Esophagus muscularis mucosa (tissue), 4 donors: ENCODE measurements at regions not wholly inside any gene's neighbourhood (a gene's known extent, or its start where the extent isn't known, plus 50 kb on each side); places are given as distances from the start of the nearest gene placed in this dataset.

Experiments
- DNase-seq: peaks from one replicate; pipeline ENCODE4 v3.0.0-alpha.2; 2017; ENCODE audit errors: extremely low spot score
- H3K27ac ChIP-seq, 4 donors: fragments of 200-600 bp; sonication (generic); replicated peaks in 1 of 4; 1 replicate in 3 of 4; 2 replicates in 1 of 4; pipeline ENCODE4 v1.5.1; 2016 to 2019; ENCODE audit warnings: mild to moderate bottlenecking in 1 of 4
- H3K27me3 ChIP-seq, 4 donors: fragments of 200-600 bp; sonication (generic); one replicate each; pipeline versions ENCODE4 v1.5.1 to v1.6.0; 2016 to 2019
- H3K36me3 ChIP-seq, 4 donors: fragments of 200-600 bp; sonication (generic); one replicate each; pipeline ENCODE4 v1.5.1; 2016 to 2019
- H3K4me1 ChIP-seq, 4 donors: fragments of 200-600 bp; sonication (generic); one replicate each; pipeline ENCODE4 v1.5.1; 2016 to 2019
- H3K4me3 ChIP-seq, 4 donors: fragments of 200-600 bp; sonication (generic); 1 replicate in 2 of 4; 2 replicates in 2 of 4; pipeline ENCODE4 v1.5.1; 2016 to 2019; ENCODE audit warnings: mild to moderate bottlenecking in 4 of 4, moderate library complexity in 1 of 4
- H3K9me3 ChIP-seq, 4 donors: fragments of 200-600 bp; sonication (generic); 1 replicate in 3 of 4; 2 replicates in 1 of 4; pipeline ENCODE4 v1.5.1; 2016 to 2019
- CTCF ChIP-seq, 3 experiments: fragments of 200-600 bp in 2 of 3; fragments of 450-650 bp in 1 of 3; sonication (generic) in 2 of 3; IDR thresholded peaks; one replicate each; pipeline ENCODE4 v1.5.1; 2017 to 2019; ENCODE audit warnings: antibody characterized with exemption in 3 of 3, mild to moderate bottlenecking in 2 of 3, moderate library complexity in 1 of 3
- EP300 ChIP-seq: sonication (generic); formaldehyde crosslinking; IDR thresholded peaks from one replicate; pipeline ENCODE4 v1.6.1; 2017; ENCODE audit warnings: antibody characterized with exemption
- POLR2A ChIP-seq: fragments of 450-650 bp; IDR thresholded peaks from one replicate; pipeline ENCODE4 v1.6.1; 2017; ENCODE audit warnings: antibody characterized with exemption, moderate library complexity, mild to moderate bottlenecking, low read depth
- POLR2AphosphoS5 ChIP-seq, 2 donors: sonication (generic); formaldehyde crosslinking; IDR thresholded peaks; one replicate each; pipeline ENCODE4 v1.6.1; 2017; ENCODE audit warnings: antibody characterized with exemption in 2 of 2
- WGBS: methylation state at CpG from one replicate; pipeline ENCODE4 v1.1.5; 2018; 5-methylcytosine and 5-hydroxymethylcytosine counted together
- intact Hi-C: fragments of 100-400 bp; cut with DNase I; formaldehyde crosslinking; loops from one replicate; pipeline ENCODE4 v1.15.1; 2023

GRCh38 chr4:158020734-158021346 is 152.0 kb downstream of the GASK1B start:
- 33% methylated on average over 5 of the region's 5 CpGs for WGBS
- Histone ChIP-seq H3K9me3 (no peaks in the 10 kb centered on the region), H3K27ac (peak overlapping the region; percentile 49 to 76 (median 58)), H3K27me3 (no peaks in the 10 kb centered on the region), H3K4me3 (no peak overlapping the region), H3K36me3 (no peaks in the 10 kb centered on the region), H3K4me1 (peaks cover 16 to 35% (median 33%) of the 10 kb centered on the region in 4 donors)
- intact Hi-C loops: no loop called here
- TF ChIP-seq CTCF (IDR thresholded peaks at IDR 0.05) (no peak), POLR2AphosphoS5 (IDR thresholded peaks at IDR 0.05) (no peak), POLR2A (no peak), EP300 (no peak)
- no peak for DNase-seq

- TF ChIP-seq CTCF (IDR thresholded peaks at IDR 0.05): no peak
- peak; percentile 43 to 73 for TF ChIP-seq POLR2AphosphoS5 (IDR thresholded peaks at IDR 0.05)
- peaks cover 16 to 37% (median 35%) of the 10 kb centered on the region in 4 donors for H3K4me1 ChIP-seq
These were observed 152.6 kb downstream of the GASK1B start for GRCh38 chr4:158020176-158020575.

GRCh38 chr4:158018831-158019230 is 154.0 kb downstream of the GASK1B start:
- 95% methylated on average over 1 of the region's 1 CpG for WGBS
- Histone ChIP-seq H3K27ac (peak overlapping the region in 1 of 4 donors; percentile 76), H3K9me3 (no peaks in the 10 kb centered on the region), H3K4me3 (no peak overlapping the region), H3K4me1 (peaks cover 16 to 39% (median 35%) of the 10 kb centered on the region in 4 donors), H3K27me3 (no peaks in the 10 kb centered on the region), H3K36me3 (no peaks in the 10 kb centered on the region)
- intact Hi-C loops: no loop called here
- DNase-seq: no peak
- TF ChIP-seq CTCF (IDR thresholded peaks at IDR 0.05) (no peak), POLR2A (no peak), POLR2AphosphoS5 (IDR thresholded peaks at IDR 0.05) (no peak), EP300 (no peak)

More at GRCh38 chr4:158020176-158020575, 152.6 kb downstream of the GASK1B start:
- peak overlapping the region; percentile 49 to 76 (median 58) for H3K27ac ChIP-seq
- no peak for DNase-seq
- no peaks in the 10 kb centered on the region for H3K27me3 ChIP-seq
- H3K9me3 ChIP-seq: no peaks in the 10 kb centered on the region
- no peak overlapping the region for H3K4me3 ChIP-seq
- H3K36me3 ChIP-seq: no peaks in the 10 kb centered on the region
- intact Hi-C loops: no loop called here

DNA sequence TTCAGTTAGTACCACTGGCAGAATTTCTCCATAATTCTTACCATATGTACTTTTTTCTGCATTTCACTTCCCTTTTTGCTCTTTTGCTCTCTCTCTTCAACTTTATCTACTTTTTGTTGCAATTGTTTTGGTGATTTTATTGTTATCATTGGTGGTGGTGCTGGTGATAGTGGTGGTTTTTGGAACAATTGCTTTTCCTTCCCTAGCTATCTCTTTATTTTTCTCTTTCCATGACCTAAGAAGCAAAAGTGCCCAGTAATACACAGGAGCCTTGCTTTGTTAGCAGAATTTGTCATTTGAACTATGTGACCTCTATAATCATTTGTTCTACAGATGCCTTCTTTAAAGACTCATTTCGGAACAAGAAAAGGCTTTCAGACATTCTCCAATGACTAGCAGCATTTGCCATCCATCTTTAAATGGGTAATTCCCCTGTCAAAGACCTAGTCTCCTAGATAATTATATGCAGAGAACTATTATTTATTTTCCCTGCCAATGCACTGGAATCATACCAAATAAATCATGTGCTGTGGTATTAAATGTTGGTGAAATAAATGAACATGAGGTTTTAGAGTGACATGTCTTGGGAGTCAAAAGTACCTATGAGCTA is 154.5 kb downstream of the GASK1B start:
- WGBS: 57% methylated on average over 1 of the region's 1 CpG
- H3K36me3 ChIP-seq: no peaks in the 10 kb centered on the region
- H3K27ac ChIP-seq: no peak overlapping the region
- no peak for DNase-seq
- TF ChIP-seq POLR2AphosphoS5 (IDR thresholded peaks at IDR 0.05) (no peak), POLR2A (no peak), EP300 (no peak), CTCF (IDR thresholded peaks at IDR 0.05) (no peak)
- H3K4me1 ChIP-seq: peaks cover 16 to 39% (median 35%) of the 10 kb centered on the region in 4 donors
- intact Hi-C loops: no loop called here
- H3K9me3 ChIP-seq: no peaks in the 10 kb centered on the region
- H3K27me3 ChIP-seq: no peaks in the 10 kb centered on the region
- no peak overlapping the region for H3K4me3 ChIP-seq
